HG03196 (cell line): ENCODE measurements at regions not wholly inside any gene's neighbourhood (a gene's known extent, or its start where the extent isn't known, plus 50 kb on each side); places are given as distances from the start of the nearest gene placed in this dataset.
"Not testable (repeated sequence)": the region's sequence is repeated elsewhere in the genome, so short reads cannot be mapped to it uniquely, and the experiment has no call there.

Source experiments
- ATAC-seq: cut with Tn5 transposase; IDR thresholded peaks from one replicate; pipeline ENCODE4 v1.9.1; 2021; ENCODE audit not compliant: unreplicated experiment

GRCh38 chr13:30071969-30072817 lies 221.8 kb upstream of the UBL3 start:
- ATAC-seq, result no peak

- no peak for ATAC-seq
Observed at GRCh38 chr13:30065181-30065580, 214.8 kb upstream of the UBL3 start.

GRCh38 chr13:30063892-30064291 lies 213.5 kb upstream of the UBL3 start:
- ATAC-seq, result no peak

GRCh38 chr13:30061217-30061616 lies 210.8 kb upstream of the UBL3 start:
- no peak for ATAC-seq

GRCh38 chr13:30058429-30058828 lies 208.0 kb upstream of the UBL3 start:
- ATAC-seq, result no peak

- not testable (repeated sequence) for ATAC-seq
Observed at GRCh38 chr13:30054546-30054945, 204.1 kb upstream of the UBL3 start.

- ATAC-seq, result no peak
Observed at GRCh38 chr13:30053939-30054338, 203.5 kb upstream of the UBL3 start.

- ATAC-seq, result no peak
Observed at GRCh38 chr13:30052120-30052519, 201.7 kb upstream of the UBL3 start.

GRCh38 chr13:30051531-30052060 lies 201.2 kb upstream of the UBL3 start:
- ATAC-seq, result no peak

- no peak for ATAC-seq
Observed at GRCh38 chr13:30049692-30050091, 199.3 kb upstream of the UBL3 start.

- ATAC-seq, result no peak
Observed at GRCh38 chr13:30047154-30047874, 196.9 kb upstream of the UBL3 start.

- ATAC-seq, result no peak
Observed at GRCh38 chr13:30045916-30046704, 195.7 kb upstream of the UBL3 start.

- ATAC-seq, result no peak
Observed at GRCh38 chr13:30044932-30045331, 194.5 kb upstream of the UBL3 start.

- no peak for ATAC-seq
Observed at GRCh38 chr13:30043631-30043925, 193.2 kb upstream of the UBL3 start.

- no peak for ATAC-seq
Observed at GRCh38 chr13:30042891-30043630, 192.6 kb upstream of the UBL3 start.

GRCh38 chr13:30042272-30042671 lies 191.9 kb upstream of the UBL3 start:
- no peak for ATAC-seq

GRCh38 chr13:30039511-30039911 lies 189.1 kb upstream of the UBL3 start:
- ATAC-seq, result no peak

GRCh38 chr13:30038884-30039283 lies 188.5 kb upstream of the UBL3 start:
- no peak for ATAC-seq

- ATAC-seq, result no peak
Observed at GRCh38 chr13:30037766-30038165, 187.3 kb upstream of the UBL3 start.

GRCh38 chr13:30037306-30037705 lies 186.9 kb upstream of the UBL3 start:
- ATAC-seq, result no peak

- ATAC-seq, result no peak
Observed at GRCh38 chr13:30034458-30034795, 184.0 kb upstream of the UBL3 start.
